H1 (cell line): ENCODE measurements at regions not wholly inside any gene's neighbourhood (a gene's known extent, or its start where the extent isn't known, plus 50 kb on each side); places are given as distances from the start of the nearest gene placed in this dataset.

Experiments
- CTCF ChIA-PET: fragments of 300-600 bp; sonication (Branson Sonifier 250); formaldehyde crosslinking; loops from one replicate; lab custom pipeline; 2021; ENCODE audit not compliant: partially characterized antibody; lab: Charles Lee
- POLR2A ChIA-PET: fragments of 300-600 bp; sonication (Branson Sonifier 250); formaldehyde crosslinking; loops from one replicate; lab custom pipeline; 2021; ENCODE audit warnings: inconsistent platforms; ENCODE audit not compliant: partially characterized antibody; lab: Charles Lee
- DNase-seq, 2 experiments: peaks; one replicate each; pipeline versions ENCODE4 v3.0.0 to v3.0.0-alpha.2; 2010 to 2022; ENCODE audit warnings: low spot score in 2 of 2, low read depth in 1 of 2, mixed read lengths in 1 of 2
- FAIRE-seq: peaks from 2 replicates; lab custom pipeline; 2011; peaks lifted over from hg19 to GRCh38; lab: Jason Lieb, UNC
- H2AFZ ChIP-seq: 2 replicates; pipeline ENCODE4 v1.8.1; 2012; ENCODE audit warnings: low read length, inconsistent platforms
- H2AK5ac ChIP-seq: 2 replicates; pipeline ENCODE4 v1.6.1; 2013; ENCODE audit warnings: low read depth, low read length
- H2BK120ac ChIP-seq: replicated peaks from 2 replicates; pipeline ENCODE3; 2013; ENCODE audit warnings: low read depth, low read length, inconsistent platforms
- H2BK12ac ChIP-seq: 2 replicates; pipeline ENCODE4 v1.6.1; 2013; ENCODE audit warnings: low read depth, low read length
- H2BK15ac ChIP-seq: 2 replicates; pipeline ENCODE4 v1.6.1; 2013; ENCODE audit warnings: low read length
- H2BK20ac ChIP-seq: 2 replicates; pipeline ENCODE4 v1.6.1; 2013; ENCODE audit warnings: low read length
- H2BK5ac ChIP-seq: 2 replicates; pipeline ENCODE4 v1.6.1; 2013; ENCODE audit warnings: low read depth, low read length
- H3K14ac ChIP-seq: 2 replicates; pipeline ENCODE4 v1.6.1; 2013; ENCODE audit warnings: inconsistent platforms; ENCODE audit not compliant: insufficient read length
- H3K18ac ChIP-seq: 2 replicates; pipeline ENCODE4 v1.6.1; 2013; ENCODE audit warnings: low read length; ENCODE audit errors: extremely low read depth
- H3K23ac ChIP-seq: 2 replicates; pipeline ENCODE4 v1.6.1; 2013; ENCODE audit warnings: inconsistent platforms; ENCODE audit not compliant: insufficient read length
- H3K23me2 ChIP-seq: 2 replicates; pipeline ENCODE4 v1.6.1; 2013; ENCODE audit warnings: low read depth, low read length
- H3K27ac ChIP-seq: 2 replicates; pipeline ENCODE4 v1.6.1; 2011; ENCODE audit warnings: low read depth, low read length, inconsistent platforms
- H3K27me3 ChIP-seq, 4 experiments: replicated peaks in 1 of 4; 1 replicate in 1 of 4; 2 replicates in 3 of 4; pipeline versions ENCODE4 v1.6.1 to v1.8.1; 2011 to 2013; ENCODE audit warnings: low read length in 3 of 4, mild to moderate bottlenecking in 3 of 4, inconsistent platforms in 2 of 4, mixed read lengths in 2 of 4, moderate library complexity in 1 of 4; ENCODE audit not compliant: control insufficient read depth in 3 of 4, insufficient read depth in 3 of 4; ENCODE audit errors: extremely low read depth in 1 of 4
- H3K36me3 ChIP-seq, 4 experiments: 2 replicates each; pipeline versions ENCODE4 v1.6.1 to v1.8.1; 2011 to 2013; ENCODE audit warnings: mild to moderate bottlenecking in 4 of 4, low read length in 3 of 4, moderate library complexity in 2 of 4, control low read depth in 1 of 4, inconsistent platforms in 1 of 4; ENCODE audit not compliant: insufficient read depth in 4 of 4, control insufficient read depth in 2 of 4
- H3K4ac ChIP-seq: replicated peaks from 2 replicates; pipeline ENCODE3; 2013; ENCODE audit warnings: low read length, low read depth, mixed read lengths, inconsistent platforms; ENCODE audit not compliant: insufficient read length
- H3K4me1 ChIP-seq, 4 experiments: replicated peaks in 1 of 4; 1 replicate in 1 of 4; 2 replicates in 3 of 4; pipeline versions ENCODE4 v1.6.1 to v1.8.1; 2011 to 2013; ENCODE audit warnings: low read length in 3 of 4, inconsistent platforms in 2 of 4, mixed read lengths in 1 of 4; ENCODE audit not compliant: insufficient read depth in 4 of 4, control insufficient read depth in 3 of 4
- H3K4me2 ChIP-seq, 2 experiments: 2 replicates each; pipeline versions ENCODE4 v1.6.1 to v1.8.1; 2011 to 2013; ENCODE audit warnings: low read depth in 2 of 2, low read length in 2 of 2, control low read depth in 1 of 2, inconsistent platforms in 1 of 2, mild to moderate bottlenecking in 1 of 2; ENCODE audit not compliant: insufficient read depth in 1 of 2
- H3K4me3 ChIP-seq, 4 experiments: fragments of 200-600, 300-600 bp in 1 of 4; sonication (generic), shearing (Covaris generic), sonication (Bioruptor Twin) in 1 of 4; 2 replicates each; pipeline versions ENCODE4 v1.5.1 to v1.8.1; 2011 to 2016; ENCODE audit warnings: low read length in 4 of 4, low read depth in 3 of 4, control low read depth in 2 of 4, inconsistent platforms in 2 of 4, mild to moderate bottlenecking in 2 of 4, mixed read lengths in 1 of 4, moderate library complexity in 1 of 4; ENCODE audit not compliant: insufficient read depth in 2 of 4; ENCODE audit errors: extremely low read depth in 1 of 4
- H3K56ac ChIP-seq: replicated peaks from 2 replicates; pipeline ENCODE3; 2013; ENCODE audit warnings: low read depth, mild to moderate bottlenecking, mixed read lengths, low read length, inconsistent platforms; ENCODE audit not compliant: insufficient read length
- H3K79me1 ChIP-seq: 2 replicates; pipeline ENCODE4 v1.6.1; 2013; ENCODE audit warnings: low read depth, low read length, control low read depth
- H3K79me2 ChIP-seq, 2 experiments: 2 replicates each; pipeline versions ENCODE4 v1.6.1 to v1.8.1; 2012 to 2013; ENCODE audit warnings: low read length in 2 of 2, mild to moderate bottlenecking in 2 of 2, inconsistent platforms in 1 of 2; ENCODE audit not compliant: insufficient read depth in 2 of 2, control insufficient read depth in 1 of 2
- H3K9ac ChIP-seq, 4 experiments: replicated peaks in 1 of 4; 1 replicate in 1 of 4; 2 replicates in 3 of 4; pipeline versions ENCODE4 v1.6.1 to v1.8.1; 2011 to 2013; ENCODE audit warnings: low read depth in 3 of 4, low read length in 3 of 4, control low read depth in 2 of 4, mild to moderate bottlenecking in 2 of 4, moderate library complexity in 2 of 4, inconsistent platforms in 1 of 4; ENCODE audit errors: extremely low read depth in 1 of 4
- H3K9me3 ChIP-seq, 2 experiments: 2 replicates each; pipeline versions ENCODE4 v1.6.1 to v1.8.1; 2012 to 2013; ENCODE audit warnings: mild to moderate bottlenecking in 2 of 2, moderate library complexity in 2 of 2, control low read depth in 1 of 2, inconsistent platforms in 1 of 2, low read depth in 1 of 2, low read length in 1 of 2, mixed read lengths in 1 of 2; ENCODE audit not compliant: insufficient read depth in 2 of 2
- H4K20me1 ChIP-seq, 2 experiments: replicated peaks in 1 of 2; 2 replicates each; pipeline versions ENCODE3 to v1.8.1; 2011 to 2013; ENCODE audit warnings: inconsistent platforms in 2 of 2, low read length in 2 of 2, mild to moderate bottlenecking in 1 of 2; ENCODE audit not compliant: insufficient read depth in 2 of 2, control insufficient read depth in 1 of 2
- H4K5ac ChIP-seq: 2 replicates; pipeline ENCODE4 v1.6.1; 2013; ENCODE audit warnings: low read length, low read depth, mixed read lengths, inconsistent platforms; ENCODE audit not compliant: insufficient read length
- H4K8ac ChIP-seq: 2 replicates; pipeline ENCODE4 v1.8.0; 2013; ENCODE audit warnings: mild to moderate bottlenecking, moderate library complexity, low read length, inconsistent platforms; ENCODE audit not compliant: insufficient read depth; ENCODE audit errors: extremely low read depth
- H4K91ac ChIP-seq: replicated peaks from 2 replicates; pipeline ENCODE3; 2013; ENCODE audit warnings: low read length, mixed read lengths, inconsistent platforms; ENCODE audit not compliant: insufficient read length
- BCL11A ChIP-seq, 2 experiments: IDR thresholded peaks; one replicate each; pipeline ENCODE4 v1.6.1; 2011; ENCODE audit warnings: low read depth in 2 of 2, low read length in 2 of 2, mild to moderate bottlenecking in 2 of 2
- EZH2 ChIP-seq: fragments of 200-600 bp; sonication (generic); IDR thresholded peaks from 2 replicates; pipeline ENCODE4 v1.7.1; 2012; ENCODE audit warnings: low read depth, mild to moderate bottlenecking, moderate library complexity, low read length, inconsistent platforms; ENCODE audit not compliant: severe bottlenecking
- GABPA ChIP-seq: IDR thresholded peaks from 2 replicates; pipeline ENCODE4 v1.6.1; 2011; ENCODE audit warnings: mild to moderate bottlenecking, low read length, moderate library complexity, borderline replicate concordance; ENCODE audit not compliant: insufficient read depth
- JUN ChIP-seq: IDR thresholded peaks from 2 replicates; pipeline ENCODE4 v1.6.1; 2011; ENCODE audit warnings: low read depth, mild to moderate bottlenecking, improper control_type of control experiment, low read length
- MAFK ChIP-seq: IDR thresholded peaks from 2 replicates; pipeline ENCODE4 v1.6.1; 2012; ENCODE audit warnings: low read depth, mild to moderate bottlenecking, improper control_type of control experiment, low read length
- POLR2AphosphoS5 ChIP-seq: IDR thresholded peaks from 2 replicates; pipeline ENCODE4 v1.6.1; 2011; ENCODE audit warnings: low read depth, low read length
- RNF2 ChIP-seq: fragments of 200-900, 300-1000 bp; sonication (generic); IDR thresholded peaks from 2 replicates; pipeline ENCODE4 v1.7.1; 2016; ENCODE audit warnings: borderline replicate concordance, low read depth, mild to moderate bottlenecking, antibody characterized with exemption, low read length; ENCODE audit not compliant: poor library complexity, severe bottlenecking; ENCODE audit errors: missing control alignments
- SIN3A ChIP-seq, 2 experiments: IDR thresholded peaks in 1 of 2; conservative IDR thresholded peaks in 1 of 2; 2 replicates each; pipeline ENCODE4 v1.6.1; 2011 to 2012; ENCODE audit warnings: low read length in 2 of 2, improper control_type of control experiment in 1 of 2, low read depth in 1 of 2, mild to moderate bottlenecking in 1 of 2
- TAF7 ChIP-seq: optimal IDR thresholded peaks from 2 replicates; pipeline ENCODE3; 2011; ENCODE audit warnings: low read depth, mild to moderate bottlenecking, inconsistent platforms, low read length, moderate library complexity, borderline replicate concordance
- WGBS, 2 experiments: shearing (Covaris generic) in 1 of 2; methylation state at CpG; one replicate each; pipeline versions ENCODE4 v1.1.6 to v1.1.7; 2013 to 2015; ENCODE audit warnings: low lambda C conversion rate in 2 of 2, mixed read lengths in 2 of 2, inconsistent platforms in 1 of 2, low coverage in 1 of 2, missing lambda C conversion rate in 1 of 2; ENCODE audit not compliant: insufficient replicate concordance in 2 of 2, insufficient coverage in 1 of 2, insufficient read length in 1 of 2; ENCODE audit errors: extremely low coverage in 1 of 2, missing lambda C conversion rate in 1 of 2; 5-methylcytosine and 5-hydroxymethylcytosine counted together
- TF ChIP-seq, protein P1 (sequence below): IDR thresholded peaks from 2 replicates; pipeline ENCODE4 v1.6.1; 2012; ENCODE audit warnings: inconsistent platforms
- TF ChIP-seq, protein P2 (sequence below), 3 experiments: IDR thresholded peaks; 1 replicate in 2 of 3; 2 replicates in 1 of 3; pipeline versions ENCODE4 v1.5.1 to v1.6.1; 2011; ENCODE audit warnings: low read length in 3 of 3, mild to moderate bottlenecking in 3 of 3, inconsistent platforms in 2 of 3, low read depth in 1 of 3, moderate library complexity in 1 of 3; ENCODE audit not compliant: insufficient read depth in 1 of 3; ENCODE audit errors: control extremely low read depth in 1 of 3

DNA sequence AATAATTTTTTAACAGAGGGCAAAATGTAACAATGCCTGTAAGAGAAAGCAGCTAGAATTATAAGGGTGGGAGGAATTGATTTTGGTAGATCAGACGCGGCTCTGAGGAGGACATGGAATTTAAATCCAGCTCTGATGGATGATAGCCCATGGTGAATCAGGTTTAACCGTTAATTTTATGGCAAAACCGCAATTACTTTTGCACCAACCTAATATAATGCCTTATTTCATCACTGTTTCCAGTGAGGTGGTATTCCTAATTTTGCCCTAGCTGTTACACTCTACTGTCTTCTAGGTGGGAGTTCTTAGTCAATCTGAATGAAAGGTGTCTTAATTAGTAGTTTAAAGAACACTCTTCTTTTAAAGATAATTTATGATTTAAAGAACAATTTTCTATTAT lies 198.3 kb upstream of the SMLR1 start:
- H3K4me1 ChIP-seq, result peaks cover 0 to 7% (median 2%) of the 10 kb centered on the region in 4 experiments; a peak in 3 of 7 replicates
- H2AK5ac ChIP-seq, result no peak overlapping the region
- H4K5ac ChIP-seq, result no peak overlapping the region
- no peak overlapping the region for H3K9ac ChIP-seq
- CTCF ChIA-PET, result no interaction called here
- no peaks in the 10 kb centered on the region for H3K36me3 ChIP-seq
- no peak overlapping the region for H3K27ac ChIP-seq
- H3K18ac ChIP-seq, result no peak overlapping the region
- H3K4me2 ChIP-seq, result no peak overlapping the region
- POLR2A ChIA-PET, result no interaction called here
- H3K56ac ChIP-seq, result no peak overlapping the region
- no peak overlapping the region for H2BK20ac ChIP-seq
- no peak overlapping the region for H2BK120ac ChIP-seq
- H3K9me3 ChIP-seq, result no peaks in the 10 kb centered on the region
- no peaks in the 10 kb centered on the region for H3K79me1 ChIP-seq
- DNase-seq (no peak), FAIRE-seq (no peak)
- H2BK15ac ChIP-seq, result no peak overlapping the region
- no peak overlapping the region for H3K4ac ChIP-seq
- H3K79me2 ChIP-seq, result no peaks in the 10 kb centered on the region
- 0 out of 7 replicates have a peak, but pooled peaks cover 0 to under 1% (median 0%) of the 10 kb centered on the region in 4 experiments for H3K27me3 ChIP-seq
- H2BK12ac ChIP-seq, result no peak overlapping the region
- 92% methylated on average over 4 of the region's 4 CpGs; no CpG with 5 or more reads in 1 of the 2 experiments for WGBS, 2 experiments
- no peak overlapping the region for H4K8ac ChIP-seq
- H4K20me1 ChIP-seq, result no peaks in the 10 kb centered on the region
- no peak overlapping the region for H2BK5ac ChIP-seq
- no peak overlapping the region for H3K23ac ChIP-seq
- H4K91ac ChIP-seq, result no peak overlapping the region
- no peak overlapping the region for H2AFZ ChIP-seq
- no peak overlapping the region for H3K4me3 ChIP-seq
- H3K14ac ChIP-seq, result no peak overlapping the region
- H3K23me2 ChIP-seq, result no peaks in the 10 kb centered on the region
- no peak for TF ChIP-seq MAFK
- TF ChIP-seq, protein P1, sequence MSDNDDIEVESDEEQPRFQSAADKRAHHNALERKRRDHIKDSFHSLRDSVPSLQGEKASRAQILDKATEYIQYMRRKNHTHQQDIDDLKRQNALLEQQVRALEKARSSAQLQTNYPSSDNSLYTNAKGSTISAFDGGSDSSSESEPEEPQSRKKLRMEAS, result no peak
- TF ChIP-seq JUN, result no peak
- TF ChIP-seq, protein P2, sequence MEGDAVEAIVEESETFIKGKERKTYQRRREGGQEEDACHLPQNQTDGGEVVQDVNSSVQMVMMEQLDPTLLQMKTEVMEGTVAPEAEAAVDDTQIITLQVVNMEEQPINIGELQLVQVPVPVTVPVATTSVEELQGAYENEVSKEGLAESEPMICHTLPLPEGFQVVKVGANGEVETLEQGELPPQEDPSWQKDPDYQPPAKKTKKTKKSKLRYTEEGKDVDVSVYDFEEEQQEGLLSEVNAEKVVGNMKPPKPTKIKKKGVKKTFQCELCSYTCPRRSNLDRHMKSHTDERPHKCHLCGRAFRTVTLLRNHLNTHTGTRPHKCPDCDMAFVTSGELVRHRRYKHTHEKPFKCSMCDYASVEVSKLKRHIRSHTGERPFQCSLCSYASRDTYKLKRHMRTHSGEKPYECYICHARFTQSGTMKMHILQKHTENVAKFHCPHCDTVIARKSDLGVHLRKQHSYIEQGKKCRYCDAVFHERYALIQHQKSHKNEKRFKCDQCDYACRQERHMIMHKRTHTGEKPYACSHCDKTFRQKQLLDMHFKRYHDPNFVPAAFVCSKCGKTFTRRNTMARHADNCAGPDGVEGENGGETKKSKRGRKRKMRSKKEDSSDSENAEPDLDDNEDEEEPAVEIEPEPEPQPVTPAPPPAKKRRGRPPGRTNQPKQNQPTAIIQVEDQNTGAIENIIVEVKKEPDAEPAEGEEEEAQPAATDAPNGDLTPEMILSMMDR (IDR thresholded peaks at IDR 0.05; ENCODE audit: control extremely low read depth in 1 of 3, insufficient read depth in 1 of 3, low read depth in 1 of 3, low read length in 3 of 3), result no peak
- TF ChIP-seq EZH2, result no peak
- no peak for TF ChIP-seq GABPA
- TF ChIP-seq RNF2, result no peak
- no peak for TF ChIP-seq POLR2AphosphoS5
- TF ChIP-seq SIN3A (conservative IDR thresholded peaks at IDR 0.05 in 1 of 2, IDR thresholded peaks at IDR 0.05 in 1 of 2; ENCODE audit: low read depth in 1 of 2, low read length in 2 of 2), result no peak
- TF ChIP-seq TAF7, result no peak
- TF ChIP-seq BCL11A (IDR thresholded peaks at IDR 0.05; ENCODE audit: low read depth in 2 of 2, low read length in 2 of 2), result no peak
